Prostate gland (tissue), 2 donors: ENCODE measurements at regions not wholly inside any gene's neighbourhood (a gene's known extent, or its start where the extent isn't known, plus 50 kb on each side); places are given as distances from the start of the nearest gene placed in this dataset.

Source experiments
- DNase-seq: peaks from one replicate; pipeline ENCODE4 v3.0.0-alpha.2; 2019; ENCODE audit warnings: low spot score
- H3K27ac ChIP-seq, 2 donors: fragments of 200-600 bp; sonication (generic); 2 replicates each; pipeline ENCODE4 v1.5.1; 2017 to 2019
- H3K27me3 ChIP-seq: fragments of 200-600 bp; sonication (generic); replicated peaks from 2 replicates; pipeline ENCODE4 v1.5.1; 2019; ENCODE audit not compliant: insufficient read depth
- H3K36me3 ChIP-seq, 2 donors: fragments of 200-600 bp; sonication (generic); 1 replicate in 1 of 2; 2 replicates in 1 of 2; pipeline versions ENCODE4 v1.5.1 to v1.8.1; 2017 to 2019
- H3K4me1 ChIP-seq: fragments of 200-600 bp; sonication (generic); replicated peaks from 2 replicates; pipeline ENCODE4 v1.5.1; 2019
- H3K4me3 ChIP-seq, 2 donors: fragments of 200-600 bp; sonication (generic); 2 replicates each; pipeline ENCODE4 v1.5.1; 2017 to 2019
- H3K9me3 ChIP-seq: fragments of 200-600 bp; sonication (generic); 2 replicates; pipeline ENCODE4 v1.5.1; 2017
- CTCF ChIP-seq, 4 experiments: fragments of 200-600 bp in 2 of 4; fragments of 450-650 bp in 2 of 4; sonication (generic) in 2 of 4; IDR thresholded peaks; 1 replicate in 3 of 4; 2 replicates in 1 of 4; pipeline ENCODE4 v1.5.1; 2016 to 2019; ENCODE audit warnings: antibody characterized with exemption in 4 of 4, mild to moderate bottlenecking in 2 of 4, moderate library complexity in 2 of 4
- POLR2A ChIP-seq: fragments of 450-650 bp; IDR thresholded peaks from one replicate; pipeline ENCODE4 v1.6.1; 2016; ENCODE audit warnings: antibody characterized with exemption, mild to moderate bottlenecking
- POLR2AphosphoS5 ChIP-seq: sonication (generic); formaldehyde crosslinking; IDR thresholded peaks from one replicate; pipeline ENCODE4 v1.6.1; 2017; ENCODE audit warnings: antibody characterized with exemption
- WGBS: methylation state at CpG from one replicate; pipeline ENCODE4 v1.1.5; 2018; 5-methylcytosine and 5-hydroxymethylcytosine counted together
- intact Hi-C: fragments of 100-400 bp; cut with DNase I; formaldehyde crosslinking; loops from one replicate; pipeline ENCODE4 v1.14.2; 2022

GRCh38 chr11:95717314-95717713, 72.3 kb downstream of the FAM76B start:
- TF ChIP-seq POLR2A = no peak
- WGBS = 46% methylated on average over 1 of the region's 1 CpG
- Histone ChIP-seq H3K27ac (no peak overlapping the region), H3K27me3 (no peaks in the 10 kb centered on the region), H3K4me1 (no peaks in the 10 kb centered on the region), H3K9me3 (no peaks in the 10 kb centered on the region), H3K36me3 (no peaks in the 10 kb centered on the region), H3K4me3 (no peak overlapping the region)
- DNase-seq = no peak
- intact Hi-C loops = loop anchor here (5.0 kb wide), 1 partner anchor 40 kb away; no protein-coding TSS in a partner anchor

GRCh38 chr11:95716266-95716665, 73.3 kb downstream of the FAM76B start:
- intact Hi-C loops = loop anchor here (5.0 kb wide), 1 partner anchor 41 kb away; no protein-coding TSS in a partner anchor
- H3K4me1 ChIP-seq = no peaks in the 10 kb centered on the region
- DNase-seq = no peak
- no peak overlapping the region for H3K4me3 ChIP-seq
- H3K27ac ChIP-seq = no peak overlapping the region
- no peaks in the 10 kb centered on the region for H3K27me3 ChIP-seq
- 74% methylated on average over 3 of the region's 3 CpGs for WGBS
- no peaks in the 10 kb centered on the region for H3K36me3 ChIP-seq
- H3K9me3 ChIP-seq = no peaks in the 10 kb centered on the region
- TF ChIP-seq CTCF (IDR thresholded peaks at IDR 0.05) (no peak), POLR2AphosphoS5 (no peak), POLR2A (no peak)

- Histone ChIP-seq H3K9me3 (no peaks in the 10 kb centered on the region), H3K27ac (no peak overlapping the region), H3K4me1 (no peaks in the 10 kb centered on the region), H3K36me3 (no peaks in the 10 kb centered on the region), H3K4me3 (no peak overlapping the region), H3K27me3 (no peaks in the 10 kb centered on the region)
- intact Hi-C loops = loop anchor here (5.0 kb wide), 1 partner anchor 41 kb away; no protein-coding TSS in a partner anchor
- TF ChIP-seq POLR2AphosphoS5 (no peak), CTCF (IDR thresholded peaks at IDR 0.05) (no peak), POLR2A (no peak)
- DNase-seq = no peak
- WGBS = 45% methylated on average over 2 of the region's 2 CpGs
These were observed 73.8 kb downstream of the FAM76B start for GRCh38 chr11:95715777-95716241.

- H3K27ac ChIP-seq = no peak overlapping the region
- intact Hi-C loops = loop anchor here (5.0 kb wide), 1 partner anchor 42 kb away; no protein-coding TSS in a partner anchor
- H3K27me3 ChIP-seq = no peaks in the 10 kb centered on the region
- H3K4me3 ChIP-seq = no peak overlapping the region
- no peaks in the 10 kb centered on the region for H3K36me3 ChIP-seq
- no peaks in the 10 kb centered on the region for H3K4me1 ChIP-seq
- no peaks in the 10 kb centered on the region for H3K9me3 ChIP-seq
- 83% methylated on average over 5 of the region's 5 CpGs for WGBS
- no peak for DNase-seq
- TF ChIP-seq POLR2AphosphoS5 (no peak), CTCF (IDR thresholded peaks at IDR 0.05) (no peak), POLR2A (no peak)
These were observed 74.5 kb downstream of the FAM76B start for GRCh38 chr11:95714843-95715776.

- 93% methylated on average over 3 of the region's 3 CpGs for WGBS
- no peaks in the 10 kb centered on the region for H3K9me3 ChIP-seq
- intact Hi-C loops = no loop called here
- H3K27me3 ChIP-seq = no peaks in the 10 kb centered on the region
- no peak for DNase-seq
- H3K36me3 ChIP-seq = no peaks in the 10 kb centered on the region
- TF ChIP-seq CTCF (IDR thresholded peaks at IDR 0.05) (no peak), POLR2A (no peak), POLR2AphosphoS5 (no peak)
- no peak overlapping the region for H3K27ac ChIP-seq
- H3K4me1 ChIP-seq = no peaks in the 10 kb centered on the region
- H3K4me3 ChIP-seq = no peak overlapping the region
These were observed 76.2 kb downstream of the FAM76B start for GRCh38 chr11:95713428-95713827.
